SU-DHL-6 (cell line): ENCODE measurements at regions not wholly inside any gene's neighbourhood (a gene's known extent, or its start where the extent isn't known, plus 50 kb on each side); places are given as distances from the start of the nearest gene placed in this dataset.

Experiments
- CTCF ChIP-seq: fragments of 200-600 bp; sonication (generic); IDR thresholded peaks from one replicate; pipeline ENCODE4 v1.5.1; 2017; ENCODE audit warnings: antibody characterized with exemption, mild to moderate bottlenecking, low read length, moderate library complexity; ENCODE audit not compliant: insufficient read depth, poor library complexity, severe bottlenecking
- EZH2phosphoT487 ChIP-seq: fragments of 200-600 bp; sonication (generic), shearing (Covaris generic); conservative IDR thresholded peaks from 2 replicates; pipeline ENCODE4 v1.6.1; 2018; ENCODE audit warnings: mild to moderate bottlenecking, antibody characterized with exemption, low read length, moderate library complexity, mixed read lengths

- TF ChIP-seq CTCF, result no peak
- TF ChIP-seq EZH2phosphoT487, result no peak
These were observed 978.1 kb upstream of the ALCAM start for GRCh38 chr3:104388619-104389018.
